ENCODE measurements at regions not wholly inside any gene's neighbourhood (a gene's known extent, or its start where the extent isn't known, plus 50 kb on each side); places are given as distances from the start of the nearest gene placed in this dataset.

- no peaks in the 10 kb centered on the region for H3K36me3 Mint-ChIP-seq (ENCODE audit: low read depth)
- peaks cover 16% of the 10 kb centered on the region for H3K27me3 Mint-ChIP-seq (ENCODE audit: low read depth)
- no peaks in the 10 kb centered on the region for H3K9me3 Mint-ChIP-seq
- H3K27ac Mint-ChIP-seq: no peak overlapping the region
- H3K4me3 Mint-ChIP-seq: no peak overlapping the region
- CTCF ChIA-PET: no interaction called here
- intact Hi-C loops (cut with micrococcal nuclease): no loop called here
- no peaks in the 10 kb centered on the region for H3K4me1 Mint-ChIP-seq (ENCODE audit: low read depth)
- no peak for DNase-seq
Measured at GRCh38 chr20:60482221-60483008, 524.2 kb downstream of the CDH26 start.

GRCh38 chr20:60483371-60483770 lies 525.1 kb downstream of the CDH26 start:
- Mint-ChIP-seq H3K4me3 (no peak overlapping the region), H3K27me3 (ENCODE audit: low read depth) (peaks cover 16% of the 10 kb centered on the region), H3K9me3 (no peaks in the 10 kb centered on the region), H3K4me1 (ENCODE audit: low read depth) (no peaks in the 10 kb centered on the region), H3K27ac (no peak overlapping the region), H3K36me3 (ENCODE audit: low read depth) (no peaks in the 10 kb centered on the region)
- intact Hi-C loops (cut with micrococcal nuclease): no loop called here
- DNase-seq: no peak
- CTCF ChIA-PET: no interaction called here

- Mint-ChIP-seq H3K27ac (no peak overlapping the region), H3K36me3 (ENCODE audit: low read depth) (no peaks in the 10 kb centered on the region), H3K27me3 (ENCODE audit: low read depth) (peaks cover 16% of the 10 kb centered on the region), H3K4me1 (ENCODE audit: low read depth) (no peaks in the 10 kb centered on the region), H3K4me3 (no peak overlapping the region), H3K9me3 (no peaks in the 10 kb centered on the region)
- no peak for DNase-seq
- intact Hi-C loops (cut with micrococcal nuclease): no loop called here
- CTCF ChIA-PET: no interaction called here
Measured at GRCh38 chr20:60484316-60484715, 526.1 kb downstream of the CDH26 start.

- CTCF ChIA-PET: no interaction called here
- intact Hi-C loops (cut with micrococcal nuclease): no loop called here
- Mint-ChIP-seq H3K4me3 (no peak overlapping the region), H3K4me1 (ENCODE audit: low read depth) (no peaks in the 10 kb centered on the region), H3K27me3 (ENCODE audit: low read depth) (peaks cover 16% of the 10 kb centered on the region), H3K36me3 (ENCODE audit: low read depth) (no peaks in the 10 kb centered on the region), H3K27ac (no peak overlapping the region), H3K9me3 (no peaks in the 10 kb centered on the region)
- no peak for DNase-seq
Measured at GRCh38 chr20:60485012-60485760, 527.0 kb downstream of the CDH26 start.

- CTCF ChIA-PET: no interaction called here
- intact Hi-C loops (cut with micrococcal nuclease): no loop called here
- Mint-ChIP-seq H3K4me3 (no peak overlapping the region), H3K27me3 (ENCODE audit: low read depth) (peaks cover 16% of the 10 kb centered on the region), H3K4me1 (ENCODE audit: low read depth) (no peaks in the 10 kb centered on the region), H3K27ac (no peak overlapping the region), H3K9me3 (no peaks in the 10 kb centered on the region), H3K36me3 (ENCODE audit: low read depth) (no peaks in the 10 kb centered on the region)
- DNase-seq: no peak
Measured at GRCh38 chr20:60486315-60486714, 528.1 kb downstream of the CDH26 start.

- intact Hi-C loops (cut with micrococcal nuclease): no loop called here
- CTCF ChIA-PET: no interaction called here
- Mint-ChIP-seq H3K27me3 (ENCODE audit: low read depth) (peaks cover 16% of the 10 kb centered on the region), H3K36me3 (ENCODE audit: low read depth) (no peaks in the 10 kb centered on the region), H3K4me1 (ENCODE audit: low read depth) (no peaks in the 10 kb centered on the region), H3K9me3 (no peaks in the 10 kb centered on the region), H3K4me3 (no peak overlapping the region), H3K27ac (no peak overlapping the region)
- no peak for DNase-seq
Measured at GRCh38 chr20:60486937-60487336, 528.7 kb downstream of the CDH26 start.

- DNase-seq: no peak
- CTCF ChIA-PET: no interaction called here
- no peak overlapping the region for H3K4me3 Mint-ChIP-seq
- intact Hi-C loops (cut with micrococcal nuclease): no loop called here
- H3K36me3 Mint-ChIP-seq (ENCODE audit: low read depth): no peaks in the 10 kb centered on the region
- no peaks in the 10 kb centered on the region for H3K9me3 Mint-ChIP-seq
- no peak overlapping the region for H3K27ac Mint-ChIP-seq
- H3K27me3 Mint-ChIP-seq (ENCODE audit: low read depth): peaks cover 5% of the 10 kb centered on the region
- H3K4me1 Mint-ChIP-seq (ENCODE audit: low read depth): no peaks in the 10 kb centered on the region
Measured at GRCh38 chr20:60490217-60491050, 532.2 kb downstream of the CDH26 start.

GRCh38 chr20:60491051-60491581 lies 532.9 kb downstream of the CDH26 start:
- intact Hi-C loops (cut with micrococcal nuclease): no loop called here
- Mint-ChIP-seq H3K9me3 (no peaks in the 10 kb centered on the region), H3K27me3 (ENCODE audit: low read depth) (no peaks in the 10 kb centered on the region), H3K27ac (no peak overlapping the region), H3K4me1 (ENCODE audit: low read depth) (no peaks in the 10 kb centered on the region), H3K36me3 (ENCODE audit: low read depth) (no peaks in the 10 kb centered on the region), H3K4me3 (no peak overlapping the region)
- no peak for DNase-seq
- CTCF ChIA-PET: no interaction called here

- no peak overlapping the region for H3K4me3 Mint-ChIP-seq
- H3K36me3 Mint-ChIP-seq (ENCODE audit: low read depth): no peaks in the 10 kb centered on the region
- intact Hi-C loops (cut with micrococcal nuclease): no loop called here
- DNase-seq: no peak
- no peaks in the 10 kb centered on the region for H3K27me3 Mint-ChIP-seq (ENCODE audit: low read depth)
- H3K27ac Mint-ChIP-seq: no peak overlapping the region
- no peaks in the 10 kb centered on the region for H3K9me3 Mint-ChIP-seq
- CTCF ChIA-PET: no interaction called here
- no peaks in the 10 kb centered on the region for H3K4me1 Mint-ChIP-seq (ENCODE audit: low read depth)
Measured at GRCh38 chr20:60494476-60494875, 536.3 kb downstream of the CDH26 start.

GRCh38 chr20:60497298-60498035 lies 539.2 kb downstream of the CDH26 start:
- H3K36me3 Mint-ChIP-seq (ENCODE audit: low read depth): no peaks in the 10 kb centered on the region
- H3K9me3 Mint-ChIP-seq: no peaks in the 10 kb centered on the region
- DNase-seq: no peak
- no peak overlapping the region for H3K4me3 Mint-ChIP-seq
- no peak overlapping the region for H3K27ac Mint-ChIP-seq
- H3K4me1 Mint-ChIP-seq (ENCODE audit: low read depth): no peaks in the 10 kb centered on the region
- CTCF ChIA-PET: no interaction called here
- peaks cover 4% of the 10 kb centered on the region for H3K27me3 Mint-ChIP-seq (ENCODE audit: low read depth)
- intact Hi-C loops (cut with micrococcal nuclease): no loop called here

GRCh38 chr20:60500038-60500701 lies 541.9 kb downstream of the CDH26 start:
- H3K27ac Mint-ChIP-seq: no peak overlapping the region
- H3K27me3 Mint-ChIP-seq (ENCODE audit: low read depth): peaks cover 14% of the 10 kb centered on the region
- DNase-seq: no peak
- H3K9me3 Mint-ChIP-seq: no peaks in the 10 kb centered on the region
- H3K4me3 Mint-ChIP-seq: no peak overlapping the region
- no peaks in the 10 kb centered on the region for H3K36me3 Mint-ChIP-seq (ENCODE audit: low read depth)
- CTCF ChIA-PET: no interaction called here
- intact Hi-C loops (cut with micrococcal nuclease): no loop called here
- H3K4me1 Mint-ChIP-seq (ENCODE audit: low read depth): no peaks in the 10 kb centered on the region

Measured in activated naive CD4-positive, alpha-beta T cell treated with anti-CD3 and anti-CD28 coated beads for 36 hours (primary cell).